ENCODE measurements at regions not wholly inside any gene's neighbourhood (a gene's known extent, or its start where the extent isn't known, plus 50 kb on each side); places are given as distances from the start of the nearest gene placed in this dataset.

DNA sequence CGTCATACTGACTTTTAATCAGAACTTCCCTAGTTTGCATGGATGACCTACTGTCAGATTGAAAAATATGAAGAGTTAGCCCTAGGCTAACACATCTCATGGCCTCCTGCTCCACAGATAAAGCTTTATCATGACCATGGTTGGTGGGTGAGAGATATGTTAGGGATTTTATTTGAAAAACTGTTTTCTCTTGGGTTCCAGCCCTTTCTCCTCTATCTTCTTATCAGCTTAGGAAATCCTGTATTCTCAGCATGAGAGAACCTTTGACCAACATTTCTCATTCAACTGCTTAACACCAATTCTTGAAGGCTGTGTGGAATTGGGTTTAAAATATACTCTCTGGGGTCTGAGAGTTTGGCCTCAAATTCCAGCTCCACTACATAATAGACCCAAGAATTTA is 1407.0 kb upstream of the CELF4 start:
- no peak for DNase-seq

DNA sequence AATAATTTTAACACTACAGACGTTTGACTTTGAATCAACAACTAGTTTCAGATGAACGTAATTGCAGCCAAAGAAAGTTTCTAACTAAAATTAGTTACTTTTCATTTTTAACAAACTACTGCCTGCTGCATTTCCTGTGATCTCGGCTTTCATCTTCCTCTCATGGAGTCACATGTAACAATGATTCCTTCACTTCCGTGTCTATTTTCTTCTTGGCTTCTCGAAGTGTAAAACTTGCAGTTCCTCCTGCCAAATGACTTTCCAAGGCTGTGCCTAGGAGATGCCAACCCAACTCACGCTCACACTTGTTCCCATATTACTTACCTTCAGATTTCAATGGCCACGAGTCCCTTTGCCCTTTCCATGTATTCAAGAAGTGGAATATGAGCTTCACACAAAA is 1406.3 kb upstream of the CELF4 start:
- DNase-seq = no peak

DNA sequence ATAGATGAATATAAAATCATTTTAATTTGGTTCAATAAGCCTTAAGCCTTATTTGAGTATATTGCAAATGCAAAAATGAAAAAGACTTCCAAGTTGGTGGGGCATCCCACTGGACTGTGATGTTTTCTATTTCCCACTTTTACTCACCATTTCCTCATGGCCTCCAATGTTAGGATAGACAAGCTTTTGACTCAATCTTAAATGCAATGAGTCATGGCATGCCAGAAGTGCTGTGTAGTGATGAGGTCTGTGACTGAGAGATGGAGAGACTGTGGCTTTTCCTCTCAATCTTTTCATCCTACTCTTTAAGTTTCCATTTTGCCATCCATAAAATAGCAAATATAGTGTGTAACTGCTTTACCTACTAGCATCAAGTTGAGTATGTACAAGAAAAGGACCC is 1401.2 kb upstream of the CELF4 start:
- DNase-seq = no peak

DNA sequence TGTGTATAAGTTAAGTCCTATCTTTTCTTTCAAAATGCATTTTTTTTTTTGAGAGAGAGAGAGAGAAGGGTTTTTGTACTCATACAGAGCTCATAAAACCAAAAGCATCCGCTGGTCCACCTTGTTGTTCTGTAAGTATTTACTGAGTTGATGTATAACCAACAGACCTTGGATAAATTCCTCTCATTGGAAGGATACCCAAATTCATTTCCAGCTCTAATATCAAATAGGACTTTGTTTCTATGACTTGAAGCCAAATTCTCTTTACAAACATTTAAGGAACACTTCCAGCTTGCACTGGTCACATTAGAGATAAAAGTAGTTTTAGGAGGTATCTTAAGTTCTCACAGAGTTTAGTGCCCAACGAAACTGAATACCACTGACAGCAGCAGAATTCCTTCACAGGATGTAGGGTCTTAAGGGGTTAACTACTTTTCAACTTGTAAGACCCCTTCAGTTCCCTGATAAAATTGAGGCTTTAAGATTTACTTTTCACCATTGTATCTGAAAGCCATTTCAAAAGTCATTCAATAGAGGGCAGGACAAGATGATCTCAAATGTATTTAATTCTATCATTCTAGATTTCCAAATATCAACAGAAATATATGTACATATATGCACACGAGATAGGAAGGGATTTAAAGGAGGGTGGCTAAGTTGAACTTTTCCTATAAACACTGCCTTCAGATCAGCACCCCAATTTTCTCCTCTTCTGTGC is 1398.5 kb upstream of the CELF4 start:
- DNase-seq = no peak

DNA sequence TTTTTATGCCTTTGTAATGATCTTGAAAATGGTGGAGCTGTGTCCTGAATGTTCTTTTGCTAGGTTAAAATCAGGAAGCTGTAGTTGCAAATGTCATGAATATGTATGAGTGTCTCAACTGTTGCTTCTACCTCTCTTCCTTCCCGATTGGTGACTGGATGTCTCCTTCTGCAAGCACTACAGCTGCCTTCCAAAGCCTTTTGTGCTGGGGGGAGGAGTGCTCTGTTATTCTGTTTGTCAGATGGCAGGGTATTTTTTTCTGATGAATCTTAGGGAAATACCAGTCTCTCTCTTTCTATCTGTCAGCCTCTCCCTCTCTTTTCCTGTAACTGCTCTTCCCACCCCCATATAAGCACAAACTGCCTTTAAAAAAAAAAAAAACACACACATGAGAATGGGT is 1396.3 kb upstream of the CELF4 start:
- no peak for DNase-seq

DNA sequence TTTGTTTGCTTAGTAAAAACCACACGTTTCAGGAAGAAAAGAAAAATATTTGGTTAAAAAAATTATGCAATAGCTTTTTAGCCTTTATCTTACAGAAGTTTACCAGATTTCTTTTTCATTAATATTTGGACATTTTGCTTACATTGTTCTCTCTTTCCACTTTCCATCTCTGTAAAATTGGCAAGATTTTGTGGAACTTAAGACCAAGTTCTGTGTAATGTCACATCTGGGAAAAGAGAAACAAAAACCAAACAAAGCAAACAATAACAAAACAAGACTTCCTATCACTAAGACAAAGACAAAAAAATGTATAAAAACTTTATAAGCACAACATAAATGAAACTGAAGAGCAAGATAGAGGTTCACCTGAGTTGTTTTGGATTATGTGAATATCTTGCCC is 1392.1 kb upstream of the CELF4 start:
- no peak for DNase-seq

DNA sequence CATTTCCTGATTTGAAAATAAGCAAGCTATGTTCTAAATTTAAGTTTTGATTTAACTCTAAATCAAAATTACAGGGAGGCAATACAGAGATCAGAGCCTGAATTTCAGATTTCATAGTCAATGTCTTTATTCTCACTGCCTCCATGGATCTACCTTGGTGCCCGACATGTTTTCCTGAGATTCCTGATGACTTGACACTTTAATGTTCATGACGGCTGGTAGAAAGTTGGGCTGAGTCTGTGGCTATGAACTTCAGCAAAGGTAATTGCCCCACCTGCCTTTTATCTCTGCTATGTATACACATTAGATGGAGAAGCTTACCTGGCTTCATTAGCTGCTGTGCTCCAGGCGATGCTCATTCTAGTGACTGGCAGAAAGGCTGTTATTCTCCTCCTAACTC is 1390.5 kb upstream of the CELF4 start:
- no peak for DNase-seq

DNA sequence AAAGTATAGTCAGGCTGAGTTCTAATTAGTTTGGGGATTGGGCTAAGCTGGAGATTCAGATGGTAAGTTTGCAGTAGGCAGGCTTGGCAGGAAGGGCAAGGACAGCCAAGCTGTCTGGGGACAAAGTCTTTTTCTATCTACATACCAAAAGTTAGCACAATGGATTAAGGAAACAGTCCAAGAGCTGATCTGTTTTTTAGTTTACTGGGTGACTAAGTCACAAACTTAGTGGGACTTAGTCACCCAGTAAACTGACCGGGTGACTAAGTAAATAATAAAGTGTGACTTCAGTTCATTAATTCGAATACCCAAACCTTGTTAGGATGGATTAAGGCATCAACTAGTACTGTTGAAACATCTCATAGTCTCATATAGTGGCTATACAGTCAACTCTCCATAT is 1386.0 kb upstream of the CELF4 start:
- DNase-seq = no peak

DNA sequence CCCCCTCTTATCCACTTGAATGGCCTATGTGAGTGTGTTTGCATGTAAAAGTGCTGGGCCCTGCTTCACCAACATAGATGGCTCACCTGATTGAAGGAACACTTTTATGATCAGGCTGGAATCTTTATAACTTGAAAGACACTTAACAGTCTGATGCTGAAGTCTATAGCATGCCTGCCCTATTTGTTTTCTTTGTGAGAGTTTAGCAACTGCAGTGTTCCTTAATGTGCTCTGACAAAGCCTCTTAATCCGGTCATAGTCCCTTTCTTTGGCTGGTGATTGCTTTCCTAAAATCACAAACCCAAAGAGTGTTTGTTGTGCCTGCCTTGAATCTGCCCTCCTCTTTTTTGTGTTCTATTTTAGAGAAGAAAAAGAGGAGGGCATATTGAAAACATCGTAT is 1382.8 kb upstream of the CELF4 start:
- no peak for DNase-seq

DNA sequence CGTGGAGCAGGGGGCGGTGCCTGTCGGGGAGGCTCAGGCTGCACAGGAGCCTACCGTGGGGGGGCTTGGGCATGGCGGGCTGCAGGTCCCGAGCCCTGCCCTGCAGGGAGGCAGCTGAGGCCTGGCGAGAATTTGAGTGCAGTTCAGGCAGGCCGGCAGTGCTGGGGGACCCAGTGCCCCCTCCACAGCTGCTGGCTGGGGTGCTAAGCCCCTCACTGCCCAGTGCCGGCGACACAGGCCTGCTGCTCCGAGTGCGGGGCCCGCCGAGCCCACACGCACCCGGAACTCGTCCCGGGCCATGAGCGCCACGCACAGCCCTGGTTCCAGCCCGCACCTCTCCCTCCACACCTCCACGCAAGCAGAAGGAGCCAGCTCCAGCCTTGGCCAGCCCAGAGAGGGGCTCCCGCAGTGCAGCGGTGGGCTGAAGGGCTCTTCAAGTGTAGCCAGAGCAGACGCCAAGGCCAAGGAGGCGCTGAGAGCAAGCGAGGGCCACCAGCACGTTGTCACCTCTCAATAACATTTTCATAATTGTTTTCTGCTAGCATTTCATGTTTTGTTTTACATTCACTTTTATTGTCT is 1378.9 kb upstream of the CELF4 start:
- DNase-seq = no peak

DNA sequence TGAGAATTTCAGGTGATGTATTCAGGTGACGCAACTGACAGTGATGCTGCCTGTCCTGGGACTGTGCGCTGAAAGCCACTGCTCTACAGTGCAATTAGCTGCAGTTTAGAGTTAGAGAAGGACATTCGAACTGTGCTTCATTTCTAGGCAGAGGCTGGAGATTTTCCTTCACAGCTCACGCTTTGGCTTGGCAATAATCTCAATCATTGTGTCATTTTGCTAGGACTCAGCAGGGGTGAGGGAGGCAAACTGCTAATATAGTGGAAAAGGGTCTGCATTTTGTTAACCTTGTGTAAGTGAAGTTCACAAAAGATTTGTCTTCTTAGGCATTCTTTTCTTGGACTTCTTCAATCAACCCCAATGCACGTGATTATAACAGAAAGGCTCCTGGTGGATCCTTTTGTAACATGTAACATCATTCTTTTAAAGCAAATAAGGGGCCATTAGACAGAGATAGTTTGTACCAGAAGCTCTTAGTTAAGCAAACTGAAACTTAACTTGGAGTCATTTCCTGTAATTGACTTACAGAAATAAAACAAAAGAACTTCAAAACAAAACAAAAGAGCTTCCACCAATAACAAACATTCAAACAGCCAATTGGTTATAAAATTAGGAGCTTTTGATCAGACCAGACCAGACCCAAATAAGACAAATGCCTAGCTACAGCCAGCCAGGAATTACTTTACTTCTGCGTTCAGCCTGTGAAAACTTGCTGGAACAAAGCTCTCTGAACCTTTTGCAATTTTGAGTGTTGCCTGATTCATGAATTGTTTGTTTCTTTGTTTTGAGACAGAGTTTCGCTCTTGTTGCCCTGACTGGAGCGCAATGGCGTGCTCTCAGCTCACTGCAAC is 1376.3 kb upstream of the CELF4 start:
- DNase-seq = no peak

DNA sequence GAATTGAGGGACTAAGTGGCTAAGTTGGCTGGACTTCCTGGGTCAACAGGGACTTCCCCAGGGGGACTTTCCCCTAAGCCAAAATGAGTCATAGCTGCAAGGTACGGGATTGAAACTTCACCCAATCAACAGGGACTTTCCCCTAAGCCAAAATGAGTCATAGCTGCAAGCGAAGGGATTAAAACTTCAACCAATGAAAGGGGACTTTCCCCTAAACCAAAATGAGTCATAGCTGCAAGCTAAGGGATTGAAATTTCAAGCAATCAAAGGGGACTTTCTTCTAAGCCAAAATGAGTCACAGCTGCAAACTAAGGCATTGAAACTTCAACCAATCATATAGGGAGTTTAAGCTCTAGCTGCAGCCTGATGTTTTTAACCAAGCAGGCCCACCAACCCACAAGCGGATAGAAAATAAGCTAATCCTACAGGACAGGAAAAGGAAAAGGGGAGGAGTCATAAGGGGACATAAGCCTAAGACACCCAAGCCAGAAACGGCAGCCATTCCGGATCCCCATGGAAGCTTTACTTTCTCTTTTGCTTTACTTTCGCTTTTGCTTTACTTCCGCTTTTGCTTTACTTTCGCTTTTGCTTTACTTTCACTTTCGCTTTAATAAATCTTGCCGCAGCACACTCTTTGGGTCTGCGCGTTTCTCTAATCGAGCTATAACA is 1375.4 kb upstream of the CELF4 start:
- DNase-seq = no peak

DNA sequence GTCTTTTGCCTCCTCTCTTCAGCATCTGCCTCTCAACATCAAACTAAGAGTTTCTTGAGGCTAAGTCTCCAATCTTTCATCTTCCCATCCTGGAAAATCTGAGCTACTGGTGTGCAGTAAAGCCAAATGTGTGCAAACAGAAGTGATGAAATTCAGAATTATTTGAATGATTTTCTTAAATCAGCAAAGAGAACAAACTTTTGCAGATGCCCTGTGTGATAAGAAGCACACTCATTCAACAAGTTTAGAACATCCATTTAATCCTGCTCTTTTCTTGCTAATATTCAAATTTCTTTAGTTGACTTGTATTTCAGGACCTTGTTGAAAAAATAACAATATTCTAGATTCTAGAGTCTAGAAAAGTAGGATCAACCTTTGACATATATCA is 1374.9 kb upstream of the CELF4 start:
- no peak for DNase-seq

DNA sequence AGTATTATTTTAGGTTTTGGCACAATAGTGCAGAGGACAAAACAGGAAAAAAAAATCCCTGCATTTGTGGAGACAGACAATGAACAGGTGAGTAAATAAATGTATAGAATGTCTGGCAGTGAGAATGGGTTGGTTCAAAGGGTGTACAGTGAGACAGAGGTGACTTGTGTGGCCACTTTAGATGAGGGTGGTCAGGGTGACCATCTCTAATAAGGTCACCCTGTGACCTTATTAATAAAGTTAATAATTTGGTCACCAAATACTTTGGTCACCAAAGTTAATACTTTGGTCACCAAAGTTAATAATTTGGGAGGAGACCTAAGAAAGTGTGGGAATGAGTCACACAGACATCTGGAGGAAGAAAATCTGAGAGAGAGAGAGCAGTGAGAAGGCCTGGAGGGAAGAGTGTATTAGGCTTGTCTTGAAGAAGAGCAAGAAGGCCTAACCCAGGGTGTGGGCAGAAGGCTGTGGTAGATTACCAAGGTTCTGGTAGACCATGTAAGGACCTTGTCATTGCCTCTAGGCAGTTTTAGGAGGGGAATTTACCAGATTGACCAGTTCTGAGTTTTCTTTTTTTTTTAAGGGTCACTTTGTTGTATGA is 1368.4 kb upstream of the CELF4 start:
- no peak for DNase-seq

DNA sequence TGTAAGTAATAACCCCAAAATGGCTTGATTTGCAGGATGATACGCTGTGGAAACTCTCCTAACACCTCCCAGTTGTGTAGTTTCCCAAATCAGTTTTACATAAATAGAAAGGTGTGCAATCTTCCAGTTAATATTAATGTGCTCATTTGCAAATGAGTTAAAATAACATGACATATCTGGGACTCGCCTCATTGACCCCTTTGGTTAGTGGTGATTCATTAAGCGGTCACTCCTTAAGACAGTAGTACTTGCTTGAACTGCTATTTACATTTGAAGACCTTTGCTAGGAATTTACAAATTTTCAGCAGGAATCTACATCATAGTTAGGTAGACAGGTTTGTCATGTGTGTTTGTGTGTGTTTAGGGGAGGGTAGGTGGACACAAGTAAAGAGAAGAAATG is 1367.7 kb upstream of the CELF4 start:
- DNase-seq = no peak

DNA sequence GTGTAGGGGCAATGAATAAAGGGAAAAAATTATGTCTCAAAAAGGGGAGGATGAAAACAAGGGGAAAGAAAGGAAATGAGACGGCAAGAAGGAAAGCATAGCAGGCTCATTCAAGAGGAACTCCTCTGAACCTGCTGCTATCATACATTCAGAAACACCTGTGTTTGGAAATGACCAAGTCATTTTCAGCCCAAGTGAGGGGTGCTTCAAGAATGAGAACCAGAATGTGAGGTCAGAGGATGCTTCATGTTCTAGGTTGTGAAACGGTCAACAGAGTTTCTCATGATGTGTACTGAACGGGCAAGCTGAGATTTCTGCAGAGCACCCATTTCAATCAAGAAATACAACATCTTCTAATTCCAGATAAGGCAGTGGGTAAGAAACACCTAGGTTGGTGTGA is 1367.2 kb upstream of the CELF4 start:
- DNase-seq = no peak

DNA sequence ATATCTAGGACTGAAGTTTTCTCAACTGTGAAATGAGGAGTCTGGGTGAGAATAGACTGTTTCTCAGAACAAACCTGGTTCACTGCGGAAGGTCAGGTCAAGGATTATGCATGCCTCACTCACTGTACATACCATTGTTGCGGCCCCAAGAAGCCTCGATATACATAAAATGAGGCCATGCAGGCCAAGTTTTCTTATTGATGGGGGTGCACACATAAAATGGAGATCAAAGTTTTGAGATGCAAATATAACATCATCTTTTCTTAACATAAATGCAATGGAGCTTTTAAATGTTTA is 1366.1 kb upstream of the CELF4 start:
- no peak for DNase-seq

DNA sequence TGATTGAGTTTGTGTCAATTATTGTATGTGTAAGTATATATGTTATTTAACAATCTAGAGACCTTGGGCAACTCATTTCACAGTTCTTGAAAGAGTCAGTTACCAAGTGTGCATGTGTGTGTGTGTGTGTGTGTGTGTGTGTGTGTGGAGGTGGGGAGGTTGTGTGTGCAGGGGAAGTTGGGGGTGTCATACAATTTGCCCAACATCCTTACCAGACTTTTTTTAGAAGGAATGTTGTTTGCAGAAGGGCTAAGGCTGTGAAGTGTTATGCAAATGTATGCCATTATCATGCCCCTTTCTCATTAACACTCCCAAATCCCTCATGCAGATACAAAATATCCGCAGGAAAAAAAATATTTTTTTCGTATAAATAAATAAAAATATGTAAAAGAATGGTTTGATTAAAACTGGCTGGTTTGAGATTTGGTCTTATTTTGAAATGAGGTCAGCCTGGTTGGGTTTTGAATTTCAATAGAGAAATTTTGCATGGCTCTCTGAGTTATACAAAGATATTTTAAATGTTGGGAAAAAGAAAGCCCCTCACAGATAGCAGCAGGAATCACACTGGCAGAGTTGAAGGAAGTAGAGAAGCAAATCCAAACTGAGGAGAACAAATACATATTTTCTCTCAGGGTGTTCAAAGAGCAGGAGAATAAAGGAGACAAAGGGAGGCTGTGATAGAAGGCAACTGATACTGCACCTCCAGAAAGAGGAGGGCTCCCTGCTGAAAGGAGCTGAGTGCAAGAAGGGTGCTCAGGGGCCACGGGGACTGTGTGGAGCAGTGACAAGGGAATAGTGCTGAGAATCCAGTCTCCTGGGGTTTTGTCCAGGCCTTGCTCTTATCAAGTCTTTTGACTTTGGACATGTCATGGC is 1365.5 kb upstream of the CELF4 start:
- no peak for DNase-seq

DNA sequence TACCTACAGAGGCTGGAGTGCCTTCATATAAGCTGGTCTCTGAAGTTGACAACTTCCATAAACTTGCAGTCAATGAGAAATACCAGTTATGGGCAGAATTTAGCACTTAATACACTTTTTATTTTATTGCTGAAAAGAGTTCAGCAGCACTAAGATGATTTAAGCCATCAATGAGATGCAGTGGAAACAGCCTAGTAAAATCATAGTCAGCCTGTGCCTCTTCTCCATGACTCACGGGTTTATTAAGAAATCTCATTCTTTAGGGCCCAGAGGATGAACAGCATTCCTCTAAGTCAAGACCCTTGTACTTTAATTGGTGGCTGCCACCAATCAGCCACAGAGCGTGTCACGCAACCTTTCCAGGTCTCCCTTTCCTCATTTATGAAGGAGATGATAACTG is 1357.9 kb upstream of the CELF4 start:
- DNase-seq = no peak

DNA sequence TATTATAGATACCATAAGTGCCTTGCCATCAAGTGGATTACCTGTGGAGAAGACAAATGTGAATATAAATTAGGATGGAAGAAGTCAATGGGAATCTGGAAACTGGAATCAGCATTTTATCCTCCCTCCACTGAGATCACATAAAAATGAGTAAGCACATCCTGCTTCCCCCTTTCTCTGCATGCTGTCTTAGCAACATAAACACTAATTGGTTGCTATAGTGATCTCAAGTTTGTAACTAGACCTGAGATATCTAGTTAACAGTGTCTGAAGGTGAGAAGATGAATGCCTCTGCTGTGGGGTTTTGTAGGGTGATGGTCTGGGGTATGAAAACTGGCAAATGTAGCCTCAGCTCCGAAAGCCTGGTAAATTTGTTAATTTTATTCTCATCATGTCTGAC is 1357.5 kb upstream of the CELF4 start:
- DNase-seq = peak in 1 of 2 experiments; percentile 45

DNA sequence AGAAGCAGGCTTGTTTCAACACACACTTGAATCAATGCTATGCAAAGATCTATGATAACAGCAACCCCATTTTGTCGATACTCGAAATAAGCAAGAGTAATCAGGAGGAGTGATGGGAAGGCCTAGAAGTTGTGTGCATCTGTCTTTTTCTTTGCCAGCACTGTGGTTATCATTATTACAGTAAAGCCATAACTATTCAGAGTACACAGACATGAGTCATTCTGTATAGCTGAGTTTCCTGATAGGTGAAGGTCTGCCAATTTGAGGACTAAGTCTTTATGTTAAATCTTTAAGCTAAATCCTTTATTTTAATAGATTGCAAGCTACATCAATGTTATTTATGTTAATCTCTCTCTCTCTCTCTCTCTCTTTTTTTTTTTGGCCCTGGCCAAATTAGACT is 1344.4 kb upstream of the CELF4 start:
- DNase-seq = no peak

DNA sequence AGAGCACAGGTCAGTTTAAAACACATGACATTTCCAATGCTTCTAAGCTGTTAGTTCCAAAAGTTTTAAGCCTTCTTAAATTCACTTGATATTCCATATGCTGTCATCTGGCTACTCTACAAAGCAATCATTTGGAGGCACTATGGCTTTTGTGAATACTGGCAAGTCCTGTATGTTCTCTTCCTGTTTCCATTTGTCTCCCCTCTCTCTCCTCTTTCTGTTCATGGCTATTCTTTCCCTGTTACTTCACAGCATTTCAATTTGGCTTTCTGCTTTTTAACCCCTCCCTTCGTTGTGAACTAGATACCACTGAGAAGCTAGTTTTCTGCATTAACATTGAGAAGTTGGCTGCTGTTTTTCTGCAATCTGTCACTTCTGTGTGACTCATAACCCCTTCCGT is 1337.2 kb upstream of the CELF4 start:
- DNase-seq = peak in 1 of 2 experiments; percentile 35

DNA sequence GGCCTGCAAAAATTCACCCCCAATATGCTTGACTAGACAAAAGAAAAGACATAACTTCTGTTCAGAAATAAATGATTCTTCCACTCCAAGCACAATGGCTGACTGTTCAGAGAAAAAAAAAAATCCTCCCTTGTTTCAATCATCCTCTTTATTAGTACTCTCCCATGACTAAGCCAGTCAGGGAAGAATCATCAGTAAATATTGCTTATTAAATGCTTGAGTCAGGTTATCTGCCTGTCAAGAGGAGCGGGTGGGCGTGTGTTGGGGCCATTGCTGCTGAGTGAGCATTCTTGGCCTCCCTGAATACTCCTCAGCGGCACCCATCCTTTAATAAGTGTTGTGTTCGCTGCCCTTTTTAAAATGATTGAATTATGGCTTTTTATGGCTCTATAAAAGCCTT is 1334.8 kb upstream of the CELF4 start:
- no peak for DNase-seq
